Occipital lobe (tissue), 1 donor: ENCODE measurements at regions not wholly inside any gene's neighbourhood (a gene's known extent, or its start where the extent isn't known, plus 50 kb on each side); places are given as distances from the start of the nearest gene placed in this dataset.

Experiments
- DNase-seq: peaks from one replicate; lab custom pipeline; 2025; lab: John Stamatoyannopoulos, UW

GRCh38 chr7:33725111-33726025, 180.0 kb upstream of the BMPER start:
- DNase-seq, result no peak

- no peak for DNase-seq
Observed at GRCh38 chr7:33726582-33726981, 178.8 kb upstream of the BMPER start.

- no peak for DNase-seq
Observed at GRCh38 chr7:33727315-33727714, 178.0 kb upstream of the BMPER start.

- no peak for DNase-seq
Observed at GRCh38 chr7:33728873-33729551, 176.3 kb upstream of the BMPER start.

GRCh38 chr7:33729726-33730125, 175.6 kb upstream of the BMPER start:
- no peak for DNase-seq

GRCh38 chr7:33730958-33731357, 174.4 kb upstream of the BMPER start:
- no peak for DNase-seq

- DNase-seq, result no peak
Observed at GRCh38 chr7:33731912-33732311, 173.4 kb upstream of the BMPER start.

- no peak for DNase-seq
Observed at GRCh38 chr7:33732462-33732861, 172.9 kb upstream of the BMPER start.

- DNase-seq, result no peak
Observed at GRCh38 chr7:33733870-33734650, 171.3 kb upstream of the BMPER start.

- DNase-seq, result no peak
Observed at GRCh38 chr7:33735403-33735802, 169.9 kb upstream of the BMPER start.

- DNase-seq, result no peak
Observed at GRCh38 chr7:33736521-33737221, 168.7 kb upstream of the BMPER start.

GRCh38 chr7:33738260-33738935, 166.9 kb upstream of the BMPER start:
- DNase-seq, result no peak

- no peak for DNase-seq
Observed at GRCh38 chr7:33739286-33739685, 166.1 kb upstream of the BMPER start.

GRCh38 chr7:33742521-33742920, 162.8 kb upstream of the BMPER start:
- no peak for DNase-seq

GRCh38 chr7:33742999-33743587, 162.2 kb upstream of the BMPER start:
- DNase-seq, result no peak

- DNase-seq, result no peak
Observed at GRCh38 chr7:33743594-33743993, 161.7 kb upstream of the BMPER start.

- DNase-seq, result no peak
Observed at GRCh38 chr7:33744293-33745075, 160.9 kb upstream of the BMPER start.

GRCh38 chr7:33745934-33746333, 159.4 kb upstream of the BMPER start:
- no peak for DNase-seq

- no peak for DNase-seq
Observed at GRCh38 chr7:33748793-33749192, 156.5 kb upstream of the BMPER start.

GRCh38 chr7:33750177-33750576, 155.2 kb upstream of the BMPER start:
- DNase-seq, result no peak
